H1 (cell line): ENCODE measurements at regions not wholly inside any gene's neighbourhood (a gene's known extent, or its start where the extent isn't known, plus 50 kb on each side); places are given as distances from the start of the nearest gene placed in this dataset.

Experiments used
- CTCF ChIA-PET: fragments of 300-600 bp; sonication (Branson Sonifier 250); formaldehyde crosslinking; loops from one replicate; lab custom pipeline; 2021; ENCODE audit not compliant: partially characterized antibody; lab: Charles Lee
- POLR2A ChIA-PET: fragments of 300-600 bp; sonication (Branson Sonifier 250); formaldehyde crosslinking; loops from one replicate; lab custom pipeline; 2021; ENCODE audit warnings: inconsistent platforms; ENCODE audit not compliant: partially characterized antibody; lab: Charles Lee
- DNase-seq, 2 experiments: peaks; one replicate each; pipeline versions ENCODE4 v3.0.0 to v3.0.0-alpha.2; 2010 to 2022; ENCODE audit warnings: low spot score in 2 of 2, low read depth in 1 of 2, mixed read lengths in 1 of 2
- FAIRE-seq: peaks from 2 replicates; lab custom pipeline; 2011; peaks lifted over from hg19 to GRCh38; lab: Jason Lieb, UNC
- H2AFZ ChIP-seq: 2 replicates; pipeline ENCODE4 v1.8.1; 2012; ENCODE audit warnings: low read length, inconsistent platforms
- H2AK5ac ChIP-seq: 2 replicates; pipeline ENCODE4 v1.6.1; 2013; ENCODE audit warnings: low read depth, low read length
- H2BK120ac ChIP-seq: replicated peaks from 2 replicates; pipeline ENCODE3; 2013; ENCODE audit warnings: low read depth, low read length, inconsistent platforms
- H2BK12ac ChIP-seq: 2 replicates; pipeline ENCODE4 v1.6.1; 2013; ENCODE audit warnings: low read depth, low read length
- H2BK15ac ChIP-seq: 2 replicates; pipeline ENCODE4 v1.6.1; 2013; ENCODE audit warnings: low read length
- H2BK20ac ChIP-seq: 2 replicates; pipeline ENCODE4 v1.6.1; 2013; ENCODE audit warnings: low read length
- H2BK5ac ChIP-seq: 2 replicates; pipeline ENCODE4 v1.6.1; 2013; ENCODE audit warnings: low read depth, low read length
- H3K14ac ChIP-seq: 2 replicates; pipeline ENCODE4 v1.6.1; 2013; ENCODE audit warnings: inconsistent platforms; ENCODE audit not compliant: insufficient read length
- H3K18ac ChIP-seq: 2 replicates; pipeline ENCODE4 v1.6.1; 2013; ENCODE audit warnings: low read length; ENCODE audit errors: extremely low read depth
- H3K23ac ChIP-seq: 2 replicates; pipeline ENCODE4 v1.6.1; 2013; ENCODE audit warnings: inconsistent platforms; ENCODE audit not compliant: insufficient read length
- H3K23me2 ChIP-seq: 2 replicates; pipeline ENCODE4 v1.6.1; 2013; ENCODE audit warnings: low read depth, low read length
- H3K27ac ChIP-seq: 2 replicates; pipeline ENCODE4 v1.6.1; 2011; ENCODE audit warnings: low read depth, low read length, inconsistent platforms
- H3K27me3 ChIP-seq, 4 experiments: replicated peaks in 1 of 4; 1 replicate in 1 of 4; 2 replicates in 3 of 4; pipeline versions ENCODE4 v1.6.1 to v1.8.1; 2011 to 2013; ENCODE audit warnings: low read length in 3 of 4, mild to moderate bottlenecking in 3 of 4, inconsistent platforms in 2 of 4, mixed read lengths in 2 of 4, moderate library complexity in 1 of 4; ENCODE audit not compliant: control insufficient read depth in 3 of 4, insufficient read depth in 3 of 4; ENCODE audit errors: extremely low read depth in 1 of 4
- H3K36me3 ChIP-seq, 4 experiments: 2 replicates each; pipeline versions ENCODE4 v1.6.1 to v1.8.1; 2011 to 2013; ENCODE audit warnings: mild to moderate bottlenecking in 4 of 4, low read length in 3 of 4, moderate library complexity in 2 of 4, control low read depth in 1 of 4, inconsistent platforms in 1 of 4; ENCODE audit not compliant: insufficient read depth in 4 of 4, control insufficient read depth in 2 of 4
- H3K4ac ChIP-seq: replicated peaks from 2 replicates; pipeline ENCODE3; 2013; ENCODE audit warnings: low read length, low read depth, mixed read lengths, inconsistent platforms; ENCODE audit not compliant: insufficient read length
- H3K4me1 ChIP-seq, 4 experiments: replicated peaks in 1 of 4; 1 replicate in 1 of 4; 2 replicates in 3 of 4; pipeline versions ENCODE4 v1.6.1 to v1.8.1; 2011 to 2013; ENCODE audit warnings: low read length in 3 of 4, inconsistent platforms in 2 of 4, mixed read lengths in 1 of 4; ENCODE audit not compliant: insufficient read depth in 4 of 4, control insufficient read depth in 3 of 4
- H3K4me2 ChIP-seq, 2 experiments: 2 replicates each; pipeline versions ENCODE4 v1.6.1 to v1.8.1; 2011 to 2013; ENCODE audit warnings: low read depth in 2 of 2, low read length in 2 of 2, control low read depth in 1 of 2, inconsistent platforms in 1 of 2, mild to moderate bottlenecking in 1 of 2; ENCODE audit not compliant: insufficient read depth in 1 of 2
- H3K4me3 ChIP-seq, 4 experiments: fragments of 200-600, 300-600 bp in 1 of 4; sonication (generic), shearing (Covaris generic), sonication (Bioruptor Twin) in 1 of 4; 2 replicates each; pipeline versions ENCODE4 v1.5.1 to v1.8.1; 2011 to 2016; ENCODE audit warnings: low read length in 4 of 4, low read depth in 3 of 4, control low read depth in 2 of 4, inconsistent platforms in 2 of 4, mild to moderate bottlenecking in 2 of 4, mixed read lengths in 1 of 4, moderate library complexity in 1 of 4; ENCODE audit not compliant: insufficient read depth in 2 of 4; ENCODE audit errors: extremely low read depth in 1 of 4
- H3K56ac ChIP-seq: replicated peaks from 2 replicates; pipeline ENCODE3; 2013; ENCODE audit warnings: low read depth, mild to moderate bottlenecking, mixed read lengths, low read length, inconsistent platforms; ENCODE audit not compliant: insufficient read length
- H3K79me1 ChIP-seq: 2 replicates; pipeline ENCODE4 v1.6.1; 2013; ENCODE audit warnings: low read depth, low read length, control low read depth
- H3K79me2 ChIP-seq, 2 experiments: 2 replicates each; pipeline versions ENCODE4 v1.6.1 to v1.8.1; 2012 to 2013; ENCODE audit warnings: low read length in 2 of 2, mild to moderate bottlenecking in 2 of 2, inconsistent platforms in 1 of 2; ENCODE audit not compliant: insufficient read depth in 2 of 2, control insufficient read depth in 1 of 2
- H3K9ac ChIP-seq, 4 experiments: replicated peaks in 1 of 4; 1 replicate in 1 of 4; 2 replicates in 3 of 4; pipeline versions ENCODE4 v1.6.1 to v1.8.1; 2011 to 2013; ENCODE audit warnings: low read depth in 3 of 4, low read length in 3 of 4, control low read depth in 2 of 4, mild to moderate bottlenecking in 2 of 4, moderate library complexity in 2 of 4, inconsistent platforms in 1 of 4; ENCODE audit errors: extremely low read depth in 1 of 4
- H3K9me3 ChIP-seq, 2 experiments: 2 replicates each; pipeline versions ENCODE4 v1.6.1 to v1.8.1; 2012 to 2013; ENCODE audit warnings: mild to moderate bottlenecking in 2 of 2, moderate library complexity in 2 of 2, control low read depth in 1 of 2, inconsistent platforms in 1 of 2, low read depth in 1 of 2, low read length in 1 of 2, mixed read lengths in 1 of 2; ENCODE audit not compliant: insufficient read depth in 2 of 2
- H4K20me1 ChIP-seq, 2 experiments: replicated peaks in 1 of 2; 2 replicates each; pipeline versions ENCODE3 to v1.8.1; 2011 to 2013; ENCODE audit warnings: inconsistent platforms in 2 of 2, low read length in 2 of 2, mild to moderate bottlenecking in 1 of 2; ENCODE audit not compliant: insufficient read depth in 2 of 2, control insufficient read depth in 1 of 2
- H4K5ac ChIP-seq: 2 replicates; pipeline ENCODE4 v1.6.1; 2013; ENCODE audit warnings: low read length, low read depth, mixed read lengths, inconsistent platforms; ENCODE audit not compliant: insufficient read length
- H4K8ac ChIP-seq: 2 replicates; pipeline ENCODE4 v1.8.0; 2013; ENCODE audit warnings: mild to moderate bottlenecking, moderate library complexity, low read length, inconsistent platforms; ENCODE audit not compliant: insufficient read depth; ENCODE audit errors: extremely low read depth
- H4K91ac ChIP-seq: replicated peaks from 2 replicates; pipeline ENCODE3; 2013; ENCODE audit warnings: low read length, mixed read lengths, inconsistent platforms; ENCODE audit not compliant: insufficient read length
- CHD1 ChIP-seq: IDR thresholded peaks from 2 replicates; pipeline ENCODE4 v1.6.1; 2012; ENCODE audit warnings: low read depth, low read length, improper control_type of control experiment
- EGR1 ChIP-seq: IDR thresholded peaks from 2 replicates; pipeline ENCODE4 v1.6.1; 2011; ENCODE audit warnings: low read depth, low read length, borderline replicate concordance
- FOSL1 ChIP-seq: IDR thresholded peaks from 2 replicates; pipeline ENCODE4 v1.6.1; 2011; ENCODE audit warnings: mild to moderate bottlenecking, low read depth, low read length, moderate library complexity; ENCODE audit not compliant: insufficient read depth
- JUND ChIP-seq: IDR thresholded peaks from 2 replicates; pipeline ENCODE4 v1.6.1; 2011; ENCODE audit warnings: mild to moderate bottlenecking, improper control_type of control experiment, low read length
- POLR2AphosphoS5 ChIP-seq: IDR thresholded peaks from 2 replicates; pipeline ENCODE4 v1.6.1; 2011; ENCODE audit warnings: low read depth, low read length
- SP4 ChIP-seq: IDR thresholded peaks from 2 replicates; pipeline ENCODE4 v1.6.1; 2012; ENCODE audit warnings: low read length, inconsistent platforms
- TAF1 ChIP-seq: IDR thresholded peaks from 2 replicates; pipeline ENCODE4 v1.6.1; 2011; ENCODE audit warnings: mild to moderate bottlenecking, low read depth, low read length
- ZNF274 ChIP-seq: IDR thresholded peaks from 2 replicates; pipeline ENCODE4 v1.7.0; 2012; ENCODE audit warnings: low read length, borderline replicate concordance; ENCODE audit errors: extremely low read depth
- WGBS, 2 experiments: shearing (Covaris generic) in 1 of 2; methylation state at CpG; one replicate each; pipeline versions ENCODE4 v1.1.6 to v1.1.7; 2013 to 2015; ENCODE audit warnings: low lambda C conversion rate in 2 of 2, mixed read lengths in 2 of 2, inconsistent platforms in 1 of 2, low coverage in 1 of 2, missing lambda C conversion rate in 1 of 2; ENCODE audit not compliant: insufficient replicate concordance in 2 of 2, insufficient coverage in 1 of 2, insufficient read length in 1 of 2; ENCODE audit errors: extremely low coverage in 1 of 2, missing lambda C conversion rate in 1 of 2; 5-methylcytosine and 5-hydroxymethylcytosine counted together

GRCh38 chr7:9217204-9217603 is 783.8 kb downstream of the NXPH1 start:
- Histone ChIP-seq H3K23ac (no peak overlapping the region), H2AFZ (no peak overlapping the region), H3K36me3 (no peaks in the 10 kb centered on the region), H2BK5ac (no peak overlapping the region), H2BK12ac (no peak overlapping the region), H4K91ac (no peak overlapping the region), H3K56ac (no peak overlapping the region), H3K9ac (no peak overlapping the region), H4K20me1 (no peaks in the 10 kb centered on the region), H3K9me3 (no peaks in the 10 kb centered on the region), H3K79me2 (no peaks in the 10 kb centered on the region)
- CTCF ChIA-PET: no interaction called here
- no peak for TF ChIP-seq CHD1
- TF ChIP-seq ZNF274: no peak
- no peak for TF ChIP-seq FOSL1
- no peak for TF ChIP-seq SP4
- no peak for TF ChIP-seq POLR2AphosphoS5
- TF ChIP-seq EGR1: no peak
- TF ChIP-seq TAF1: no peak
- TF ChIP-seq JUND: no peak
- TF ChIP-seq, all 59 proteins: peak for 0
- DNase-seq (no peak), FAIRE-seq (no peak)
- Histone ChIP-seq H3K79me1 (no peaks in the 10 kb centered on the region), H3K4me3 (no peak overlapping the region), H3K4me1 (no peaks in the 10 kb centered on the region), H3K14ac (no peak overlapping the region), H3K27me3 (no peaks in the 10 kb centered on the region), H2BK20ac (no peak overlapping the region), H4K5ac (no peak overlapping the region), H2AK5ac (no peak overlapping the region), H2BK120ac (no peak overlapping the region), H3K4me2 (no peak overlapping the region), H4K8ac (no peak overlapping the region), H3K4ac (no peak overlapping the region), H3K27ac (no peak overlapping the region), H3K23me2 (no peaks in the 10 kb centered on the region), H2BK15ac (no peak overlapping the region), H3K18ac (no peak overlapping the region)
- 48% methylated on average over 1 of the region's 1 CpG; no CpG with 5 or more reads in 1 of the 2 experiments for WGBS, 2 experiments
- POLR2A ChIA-PET: no interaction called here
